Eye (tissue), 1 donor: ENCODE measurements at regions not wholly inside any gene's neighbourhood (a gene's known extent, or its start where the extent isn't known, plus 50 kb on each side); places are given as distances from the start of the nearest gene placed in this dataset.
"Not testable (repeated sequence)": the region's sequence is repeated elsewhere in the genome, so short reads cannot be mapped to it uniquely, and the experiment has no call there.

Experiments
- DNase-seq: peaks from one replicate; pipeline ENCODE4 v3.0.0-alpha.2; 2015

GRCh38 chr2:87275974-87276629, 254.5 kb upstream of the PLGLB1 start:
- DNase-seq: not testable (repeated sequence)

- not testable (repeated sequence) for DNase-seq
Observed at GRCh38 chr2:87276673-87277072, 255.0 kb upstream of the PLGLB1 start.

- not testable (repeated sequence) for DNase-seq
Observed at GRCh38 chr2:87277734-87278133, 256.1 kb upstream of the PLGLB1 start.

GRCh38 chr2:87280596-87281355, 259.1 kb upstream of the PLGLB1 start:
- not testable (repeated sequence) for DNase-seq

GRCh38 chr2:87283735-87284470, 262.3 kb upstream of the PLGLB1 start:
- not testable (repeated sequence) for DNase-seq

GRCh38 chr2:87284471-87284772, 262.8 kb upstream of the PLGLB1 start:
- not testable (repeated sequence) for DNase-seq

GRCh38 chr2:87285139-87285538, 263.5 kb upstream of the PLGLB1 start:
- not testable (repeated sequence) for DNase-seq

GRCh38 chr2:87290566-87291307, 269.1 kb upstream of the PLGLB1 start:
- not testable (repeated sequence) for DNase-seq

GRCh38 chr2:87291400-87292200, 270.0 kb upstream of the PLGLB1 start:
- DNase-seq: not testable (repeated sequence)

GRCh38 chr2:87293931-87294594, 272.4 kb upstream of the PLGLB1 start:
- not testable (repeated sequence) for DNase-seq

GRCh38 chr2:87295135-87295534, 273.5 kb upstream of the PLGLB1 start:
- DNase-seq: not testable (repeated sequence)

GRCh38 chr2:87301349-87301748, 279.7 kb upstream of the PLGLB1 start:
- DNase-seq: not testable (repeated sequence)

GRCh38 chr2:87301871-87302270, 280.2 kb upstream of the PLGLB1 start:
- not testable (repeated sequence) for DNase-seq

GRCh38 chr2:87308621-87309020, 287.0 kb upstream of the PLGLB1 start:
- DNase-seq: not testable (repeated sequence)

GRCh38 chr2:87309785-87310184, 288.1 kb upstream of the PLGLB1 start:
- not testable (repeated sequence) for DNase-seq

- not testable (repeated sequence) for DNase-seq
Observed at GRCh38 chr2:87311896-87312441, 290.3 kb upstream of the PLGLB1 start.

- DNase-seq: not testable (repeated sequence)
Observed at GRCh38 chr2:87314622-87315021, 293.0 kb upstream of the PLGLB1 start.

GRCh38 chr2:87315183-87315902, 293.7 kb upstream of the PLGLB1 start:
- DNase-seq: not testable (repeated sequence)

- not testable (repeated sequence) for DNase-seq
Observed at GRCh38 chr2:87317193-87317592, 295.5 kb upstream of the PLGLB1 start.

GRCh38 chr2:87318814-87319491, 297.3 kb upstream of the PLGLB1 start:
- DNase-seq: not testable (repeated sequence)
